Endothelial cell of hepatic sinusoid (primary cell): ENCODE measurements at regions not wholly inside any gene's neighbourhood (a gene's known extent, or its start where the extent isn't known, plus 50 kb on each side); places are given as distances from the start of the nearest gene placed in this dataset.
"Not testable (repeated sequence)": the region's sequence is repeated elsewhere in the genome, so short reads cannot be mapped to it uniquely, and the experiment has no call there.

Experiments used
- in situ Hi-C: cut with HindIII; loops from 2 replicates; pipeline ENCODE4 v1.10.0; 2017; ENCODE audit warnings: low sequenced_read_pairs

DNA sequence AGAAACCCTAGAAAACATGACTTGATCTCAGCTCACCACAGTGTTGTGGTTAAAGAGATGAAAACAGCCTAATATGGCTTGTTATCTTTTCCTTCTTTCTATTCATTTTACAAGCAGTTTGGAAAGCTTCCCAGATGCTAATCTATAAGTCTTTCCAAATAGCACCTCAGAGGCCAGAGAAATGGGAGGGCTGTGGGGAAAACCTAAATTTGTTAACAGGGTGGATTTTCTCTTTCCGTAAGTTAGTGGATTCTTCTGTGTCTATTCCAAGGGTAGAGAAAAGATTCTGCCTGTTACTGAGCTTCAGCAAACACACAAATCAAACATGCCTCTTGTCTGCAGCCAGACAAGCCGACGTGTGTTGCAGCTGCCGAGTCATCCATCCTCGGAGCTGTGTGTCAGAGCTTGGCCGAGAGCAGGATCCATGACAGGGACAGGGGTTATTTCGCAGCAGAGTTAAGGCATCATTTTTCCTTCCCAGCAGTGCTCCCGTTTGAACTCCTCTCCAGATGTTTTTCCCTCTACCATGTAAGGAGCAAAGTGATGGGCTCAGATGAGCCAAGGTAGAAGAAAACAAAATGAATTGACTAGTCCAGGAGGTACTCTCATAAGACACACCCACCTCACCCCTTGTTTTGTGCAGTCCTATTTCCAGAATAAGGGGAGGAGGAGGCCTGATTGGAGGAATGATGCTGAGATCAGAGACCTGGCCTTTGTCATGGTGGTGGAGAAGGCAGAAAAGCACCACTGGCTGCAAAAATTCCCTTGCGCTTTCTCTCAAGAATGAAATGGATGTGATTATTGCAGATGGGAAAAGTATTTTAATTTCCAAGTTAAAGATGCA is 560.0 kb downstream of the C6orf118 start:
- in situ Hi-C loops = no loop called here

DNA sequence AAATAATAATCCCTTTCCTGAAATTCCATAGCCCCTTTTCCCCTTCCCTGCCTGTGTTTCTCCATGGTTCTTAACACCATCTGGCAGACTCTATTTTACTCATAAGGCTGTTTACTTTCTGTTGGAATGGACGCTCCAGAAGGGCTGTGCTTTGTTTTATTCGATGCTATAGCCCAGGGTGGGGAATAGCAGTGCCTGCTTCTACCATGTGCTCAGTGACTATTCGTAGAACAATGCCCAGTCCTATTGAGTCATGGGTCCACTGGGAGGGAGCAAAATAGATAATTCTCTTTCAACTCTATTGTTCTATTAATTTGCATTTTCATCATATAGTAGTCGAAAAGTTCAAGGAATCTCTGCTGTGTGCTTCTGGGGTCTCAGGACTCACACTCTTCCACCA is 565.1 kb downstream of the C6orf118 start:
- in situ Hi-C loops = no loop called here

DNA sequence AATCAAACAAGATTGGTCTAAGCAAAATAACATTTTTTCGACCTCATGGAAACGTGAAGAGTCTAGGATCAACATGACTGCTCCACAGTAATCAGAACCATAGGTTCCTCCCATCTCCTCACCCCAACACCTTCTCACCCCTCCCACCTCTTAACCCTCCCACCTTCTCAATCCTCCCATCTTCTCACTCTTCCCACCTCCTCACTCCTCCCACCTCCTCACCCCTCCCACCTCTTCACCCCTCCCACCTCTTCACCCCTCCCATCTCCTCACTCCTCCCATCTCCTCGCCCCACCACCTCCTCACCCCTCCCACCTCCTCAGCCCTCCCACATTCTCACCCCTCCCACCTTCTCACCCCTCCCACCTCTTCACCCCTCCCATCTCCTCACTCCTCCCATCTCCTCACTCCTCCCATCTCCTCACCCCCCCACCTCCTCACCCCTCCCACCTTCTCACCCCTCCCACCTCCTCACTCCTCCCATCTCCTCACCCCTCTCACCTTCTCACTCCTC is 567.4 kb downstream of the C6orf118 start:
- in situ Hi-C loops = no loop called here

DNA sequence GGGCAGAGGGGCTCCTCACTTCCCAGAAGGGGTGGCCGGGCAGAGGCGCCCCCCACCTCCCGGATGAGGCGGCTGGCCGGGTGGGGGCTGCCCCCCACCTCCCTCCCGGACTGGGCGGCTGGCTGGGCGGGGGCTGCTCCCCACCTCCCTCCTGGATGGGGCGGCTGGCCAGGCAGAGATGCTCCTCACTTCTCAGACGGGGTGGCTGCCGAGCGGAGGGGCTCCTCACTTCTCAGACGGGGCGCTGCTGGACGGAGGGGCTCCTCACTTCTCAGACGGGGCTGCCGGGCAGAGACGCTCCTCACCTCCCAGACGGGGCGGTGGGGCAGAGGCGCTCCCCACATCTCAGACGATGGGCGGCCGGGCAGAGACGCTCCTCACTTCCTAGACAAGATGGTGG is 573.3 kb downstream of the C6orf118 start:
- in situ Hi-C loops = not testable (repeated sequence)

DNA sequence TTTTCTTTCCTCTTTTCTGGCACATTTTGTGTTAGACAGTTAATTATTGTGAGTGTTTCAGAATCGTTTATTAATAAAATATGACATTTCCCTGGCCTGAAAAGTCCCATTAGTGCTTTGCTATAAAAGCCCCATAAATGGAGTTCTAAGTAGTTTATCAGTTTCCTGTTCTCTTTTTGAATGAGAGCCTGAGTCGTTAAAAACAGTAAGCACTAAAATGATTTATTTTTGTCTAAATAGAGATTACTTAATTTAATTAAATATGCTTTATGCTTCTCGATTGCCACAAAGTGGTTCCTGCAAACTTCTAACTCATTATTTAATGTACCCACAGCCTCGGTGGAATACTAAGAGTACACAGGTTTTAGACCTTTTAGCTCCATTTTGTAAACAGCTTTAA is 577.9 kb downstream of the C6orf118 start:
- in situ Hi-C loops = no loop called here

DNA sequence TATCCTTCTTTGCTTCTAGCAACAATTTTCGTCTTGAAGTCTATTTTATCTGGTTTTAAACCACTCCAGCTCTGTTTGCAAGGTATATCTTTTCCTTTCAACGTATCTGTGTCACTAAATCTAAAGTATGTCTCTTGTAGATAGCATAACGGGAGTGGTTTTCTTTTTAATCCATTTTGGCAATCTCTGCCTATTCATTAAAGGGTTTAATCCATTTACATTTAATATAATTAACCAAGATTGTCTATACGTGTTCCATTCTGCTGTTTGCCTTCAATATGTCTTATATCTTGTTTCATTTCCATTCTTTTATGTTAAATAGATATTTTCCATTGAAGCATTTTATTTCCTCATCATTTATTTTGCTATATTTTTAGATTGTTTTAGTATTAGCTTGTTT is 587.9 kb downstream of the C6orf118 start:
- in situ Hi-C loops = no loop called here

DNA sequence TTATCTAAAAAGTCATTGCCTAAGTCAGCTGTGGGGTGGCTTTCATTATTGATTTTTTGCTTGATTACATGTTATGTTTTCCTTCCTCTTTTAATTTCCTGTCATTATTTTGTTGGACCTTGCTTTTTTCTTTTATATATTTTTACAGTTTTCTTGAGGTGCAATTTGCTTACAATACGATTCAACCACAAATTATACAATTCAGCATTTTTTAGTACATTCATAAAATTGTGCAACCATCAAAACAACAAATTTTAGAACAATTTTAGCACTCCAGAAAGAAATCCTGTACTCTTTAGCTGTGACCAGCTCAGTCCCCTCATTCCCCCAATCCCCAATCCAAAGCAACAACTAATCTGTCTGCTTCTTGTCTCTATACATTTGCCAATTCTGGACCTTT is 608.9 kb downstream of the C6orf118 start:
- in situ Hi-C loops = no loop called here

DNA sequence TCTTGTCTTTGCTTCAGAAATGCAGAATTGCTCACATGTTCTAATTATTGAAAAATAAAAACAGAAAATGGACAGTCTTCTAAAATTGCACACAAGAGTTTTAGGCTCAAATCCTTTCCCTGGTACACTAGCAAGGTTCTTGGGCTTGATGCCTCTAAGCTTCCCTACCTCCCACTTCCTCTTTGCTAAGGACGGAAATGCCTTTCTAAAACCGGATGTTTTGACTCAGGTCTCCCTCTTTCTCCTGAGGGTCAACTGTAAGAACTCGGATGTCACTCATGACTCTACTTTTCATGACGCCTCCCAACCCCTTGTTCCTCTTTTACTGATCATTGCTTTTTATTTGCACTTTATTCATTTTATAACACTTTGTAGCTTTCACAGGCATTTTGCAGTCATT is 613.5 kb downstream of the C6orf118 start:
- in situ Hi-C loops = no loop called here

DNA sequence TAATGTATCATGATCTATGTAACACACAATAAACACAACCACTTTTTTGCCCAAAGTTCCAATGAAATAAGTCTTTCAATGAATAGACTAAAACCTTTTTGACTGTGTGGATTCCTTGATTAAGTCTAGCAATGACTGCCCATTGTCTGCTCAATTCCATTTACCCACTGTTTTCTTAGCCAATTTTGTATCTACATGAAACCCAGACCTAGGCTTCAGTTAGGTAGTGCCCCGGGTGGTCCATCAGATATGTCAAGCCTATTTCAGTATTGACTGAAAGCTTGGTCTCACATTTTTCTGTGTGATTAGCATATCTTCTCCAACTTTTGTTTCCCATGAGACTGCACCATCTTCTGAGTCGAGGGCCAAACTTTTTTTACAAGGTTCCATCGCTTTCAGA is 615.0 kb downstream of the C6orf118 start:
- in situ Hi-C loops = loop anchor here (5.0 kb wide), 1 partner anchor 252 kb away; no protein-coding TSS in a partner anchor

DNA sequence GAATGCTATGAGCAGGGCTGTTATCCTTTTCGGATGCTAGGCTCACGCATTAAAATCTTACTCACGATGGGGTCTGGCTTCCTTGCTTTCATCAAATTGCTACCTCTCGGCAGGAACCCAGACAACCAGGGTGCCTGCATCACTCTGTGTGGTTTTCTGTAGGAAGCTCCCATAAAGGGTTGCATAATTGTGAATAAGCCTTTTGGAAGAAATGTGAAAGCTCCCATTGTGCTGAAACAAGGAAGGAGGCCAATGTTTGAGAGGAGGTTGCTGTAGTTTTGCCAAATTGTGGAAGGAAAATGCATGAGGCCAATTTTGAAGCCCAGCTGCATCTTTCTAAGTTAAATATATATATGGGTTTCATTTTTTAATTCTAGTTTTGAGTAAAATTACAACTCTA is 615.5 kb downstream of the C6orf118 start:
- in situ Hi-C loops = loop anchor here (5.0 kb wide), 1 partner anchor 252 kb away; no protein-coding TSS in a partner anchor

DNA sequence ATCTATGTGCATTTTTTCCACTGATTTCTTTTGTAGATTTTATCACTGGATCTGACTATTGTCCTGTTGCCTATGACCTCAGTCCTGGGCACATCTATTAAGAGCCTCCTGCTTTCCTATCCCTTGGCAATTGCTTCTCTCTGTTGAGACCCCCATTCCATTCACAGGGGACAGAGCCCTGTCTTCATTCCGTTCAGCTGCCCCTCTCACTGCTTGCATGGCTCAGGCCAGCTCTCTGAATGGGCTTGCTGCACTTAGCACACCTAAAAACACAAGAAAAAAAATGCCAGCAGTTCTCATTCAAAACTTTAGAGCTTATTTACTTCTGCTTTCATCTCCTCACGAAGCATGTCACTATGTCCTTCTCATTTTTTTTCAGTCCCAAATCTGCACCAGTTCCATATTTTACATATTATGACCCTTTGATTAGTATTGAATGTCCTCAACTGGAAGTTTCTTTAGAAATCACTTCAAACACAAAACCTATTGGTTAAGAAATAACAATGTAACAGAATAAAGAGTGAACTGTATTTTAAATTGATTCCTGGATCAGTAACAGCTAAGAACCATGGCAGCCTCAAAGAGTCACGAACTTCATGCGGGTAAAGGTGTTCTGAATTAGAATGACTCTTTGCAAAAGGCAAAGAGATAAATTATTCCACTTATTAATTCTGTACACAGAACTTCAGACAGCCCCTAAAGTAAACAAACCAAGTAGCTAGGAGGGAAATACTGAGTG is 616.5 kb downstream of the C6orf118 start:
- in situ Hi-C loops = loop anchor here (5.0 kb wide), 1 partner anchor 251 kb away; no protein-coding TSS in a partner anchor

DNA sequence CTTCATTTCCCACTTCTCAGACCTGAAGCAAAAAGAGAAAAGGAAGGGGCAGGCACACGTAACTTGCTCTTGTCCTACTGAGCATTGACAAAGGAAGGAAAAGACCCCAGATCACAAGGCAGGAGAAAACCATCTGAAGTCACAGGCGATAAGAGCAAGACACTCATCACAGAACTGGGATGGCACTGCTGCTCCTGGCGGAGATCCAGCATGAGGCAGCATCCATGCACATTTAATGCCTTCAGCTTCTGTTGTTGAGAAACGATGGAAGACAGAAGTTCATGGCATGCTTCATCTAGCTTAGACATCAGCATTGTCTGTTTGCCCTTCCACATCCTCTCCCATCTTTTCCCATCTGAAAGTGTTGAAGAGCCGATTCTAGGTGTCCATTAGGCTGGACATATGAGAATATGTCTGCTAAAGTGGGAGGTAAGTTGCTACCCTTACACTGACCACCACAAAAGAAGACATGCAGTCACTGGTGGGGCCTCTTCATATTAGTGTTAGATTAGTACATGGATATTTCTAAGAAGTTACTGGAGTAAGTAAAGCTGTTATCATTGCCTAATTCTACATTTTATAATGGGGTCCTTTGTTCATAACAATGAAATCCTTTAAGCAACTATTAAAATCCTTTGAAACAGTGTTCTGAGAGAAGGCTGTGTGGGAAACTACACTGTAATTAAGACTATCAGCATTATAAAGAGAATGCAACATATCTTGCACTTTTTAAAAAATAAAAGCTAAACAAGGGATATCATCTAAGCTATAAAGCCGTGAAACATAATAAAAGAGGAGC is 618.5 kb downstream of the C6orf118 start:
- in situ Hi-C loops = loop anchor here (5.0 kb wide), 1 partner anchor 249 kb away; no protein-coding TSS in a partner anchor

DNA sequence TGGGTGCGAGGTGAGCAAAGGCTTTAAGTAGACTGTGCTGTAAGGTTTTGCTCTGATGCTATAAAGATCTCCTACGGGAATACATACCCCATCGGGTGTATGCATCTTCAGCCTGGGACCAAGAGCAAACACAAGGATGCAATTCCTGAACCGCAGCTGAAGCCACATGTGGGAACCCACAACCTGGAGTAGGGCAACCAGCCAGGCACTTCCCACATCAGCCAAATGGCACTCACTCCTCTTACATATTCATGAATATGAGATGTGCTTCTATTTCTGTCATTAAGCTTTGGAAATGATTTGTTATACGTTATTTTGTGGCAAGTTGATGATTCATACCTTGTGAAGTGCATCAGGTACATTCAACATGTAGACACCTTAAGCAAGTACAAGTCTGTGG is 619.2 kb downstream of the C6orf118 start:
- in situ Hi-C loops = loop anchor here (5.0 kb wide), 1 partner anchor 248 kb away; no protein-coding TSS in a partner anchor

DNA sequence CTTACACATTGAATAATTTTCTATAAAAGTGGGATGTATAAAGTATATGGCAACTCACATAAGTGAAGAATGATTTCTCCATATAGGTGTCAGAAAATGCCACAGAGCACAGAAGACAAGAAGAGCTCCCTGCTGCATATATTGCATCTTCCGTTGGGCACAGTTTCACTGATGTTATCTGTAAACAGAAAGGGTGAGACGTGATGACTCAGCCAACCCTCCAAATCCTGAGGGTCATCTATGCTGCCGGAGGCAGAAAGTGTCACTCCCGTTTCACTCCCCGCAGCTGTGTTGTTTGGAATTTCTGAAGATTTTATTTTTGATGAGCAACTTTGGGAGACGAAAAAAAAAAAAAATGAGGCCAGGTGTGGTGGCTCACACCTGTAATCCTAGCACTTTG is 644.1 kb downstream of the C6orf118 start:
- in situ Hi-C loops = no loop called here

DNA sequence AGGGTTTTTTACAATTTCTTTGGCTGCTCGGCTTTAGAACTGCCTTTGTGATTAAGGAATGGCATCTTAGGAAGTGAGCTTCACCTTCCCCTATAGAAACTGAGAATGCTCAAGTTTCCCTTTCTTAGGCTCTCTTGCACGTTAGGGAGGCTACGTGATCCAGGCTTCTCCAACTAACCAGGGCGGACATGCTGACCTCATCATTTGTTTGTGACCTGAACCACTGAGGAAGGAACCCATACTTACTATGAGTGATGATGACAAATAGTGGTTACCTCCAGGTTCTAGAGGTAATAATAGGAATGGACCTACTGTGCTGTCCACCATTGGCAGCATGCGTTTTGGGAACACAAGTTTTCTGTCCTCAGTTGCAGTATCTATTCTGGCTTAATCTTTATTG is 645.8 kb downstream of the C6orf118 start:
- in situ Hi-C loops = no loop called here

DNA sequence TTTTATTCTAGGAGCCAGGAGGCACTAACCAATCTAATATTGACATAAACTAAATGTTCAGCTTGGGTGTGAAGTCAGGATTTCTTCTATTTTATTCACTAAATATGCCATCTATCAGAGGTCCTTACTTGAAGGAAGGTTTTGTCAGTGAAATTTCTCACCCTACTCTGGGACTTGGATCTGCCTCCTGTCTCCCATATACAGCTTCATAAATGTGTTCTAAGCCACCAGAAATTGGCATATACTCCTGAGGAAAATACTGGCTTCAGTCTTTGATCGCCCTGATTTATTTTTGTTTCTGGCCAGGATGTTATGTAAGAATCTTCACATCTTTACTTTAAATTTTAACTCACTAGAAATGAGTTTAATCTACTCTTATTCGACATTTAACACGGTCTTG is 647.7 kb downstream of the C6orf118 start:
- in situ Hi-C loops = no loop called here

DNA sequence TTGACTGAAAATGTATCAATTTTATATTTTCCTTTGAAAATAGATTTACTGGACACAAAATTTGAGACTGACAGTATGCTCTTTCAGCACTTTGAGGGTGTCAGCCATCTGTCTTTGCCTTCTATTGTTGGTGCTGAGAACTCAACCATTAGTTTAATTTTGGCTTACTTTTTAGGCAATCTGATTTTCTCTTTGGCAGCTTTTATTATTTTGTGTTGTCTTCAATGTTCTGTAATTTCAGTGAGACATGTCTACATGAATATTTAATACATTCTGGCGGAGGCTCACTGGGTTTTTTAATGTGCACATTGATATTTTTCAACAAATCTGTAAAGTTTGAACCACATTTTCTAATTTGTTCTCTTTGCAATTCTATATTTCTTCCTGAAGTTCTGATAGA is 648.6 kb downstream of the C6orf118 start:
- in situ Hi-C loops = no loop called here

DNA sequence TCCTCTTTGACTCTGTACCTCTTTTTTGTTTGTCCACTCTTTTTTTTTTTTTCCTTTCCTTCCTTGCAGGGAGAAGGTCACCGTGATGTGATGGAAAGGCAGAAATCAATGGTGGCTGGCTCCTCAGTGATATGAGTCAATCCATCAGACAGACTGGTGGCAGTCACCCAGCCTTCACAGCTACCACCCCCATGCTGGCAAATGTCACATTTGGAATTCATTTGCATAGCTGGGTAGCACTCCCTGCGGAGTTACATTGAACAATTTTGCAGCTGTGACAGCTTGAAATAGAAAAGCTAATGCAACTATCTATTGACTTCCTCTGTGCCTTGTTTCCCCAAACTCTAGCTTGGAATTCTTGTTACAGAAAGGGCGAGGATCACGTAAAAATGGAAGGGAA is 668.4 kb downstream of the C6orf118 start:
- in situ Hi-C loops = no loop called here

DNA sequence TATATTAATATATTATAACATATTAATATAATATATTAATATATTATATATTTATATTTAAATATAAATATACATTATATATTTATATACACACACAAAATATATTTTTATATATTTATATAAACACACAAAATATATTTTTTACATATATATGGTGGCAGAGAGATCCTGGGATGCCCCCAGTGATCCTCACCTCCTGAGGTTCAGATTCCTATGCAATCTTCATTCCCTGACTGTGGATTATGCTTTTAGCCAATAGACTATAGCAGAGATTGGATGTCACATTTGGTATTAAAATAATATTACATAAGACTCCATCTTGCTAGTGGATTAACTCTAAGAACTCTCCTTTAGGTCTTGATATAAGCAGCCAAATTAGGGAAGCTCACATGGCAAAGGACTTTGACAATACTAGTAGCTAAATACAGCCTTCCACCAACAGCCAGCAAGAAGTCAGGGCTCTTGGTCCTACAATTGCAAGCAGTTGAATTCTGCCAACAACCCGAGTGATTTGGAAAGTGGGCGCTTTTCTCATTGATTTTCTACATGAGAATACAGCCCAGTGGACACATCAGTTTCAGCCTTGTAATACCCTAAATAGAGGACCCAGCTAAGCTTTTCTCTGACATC is 681.0 kb downstream of the C6orf118 start:
- in situ Hi-C loops = no loop called here

DNA sequence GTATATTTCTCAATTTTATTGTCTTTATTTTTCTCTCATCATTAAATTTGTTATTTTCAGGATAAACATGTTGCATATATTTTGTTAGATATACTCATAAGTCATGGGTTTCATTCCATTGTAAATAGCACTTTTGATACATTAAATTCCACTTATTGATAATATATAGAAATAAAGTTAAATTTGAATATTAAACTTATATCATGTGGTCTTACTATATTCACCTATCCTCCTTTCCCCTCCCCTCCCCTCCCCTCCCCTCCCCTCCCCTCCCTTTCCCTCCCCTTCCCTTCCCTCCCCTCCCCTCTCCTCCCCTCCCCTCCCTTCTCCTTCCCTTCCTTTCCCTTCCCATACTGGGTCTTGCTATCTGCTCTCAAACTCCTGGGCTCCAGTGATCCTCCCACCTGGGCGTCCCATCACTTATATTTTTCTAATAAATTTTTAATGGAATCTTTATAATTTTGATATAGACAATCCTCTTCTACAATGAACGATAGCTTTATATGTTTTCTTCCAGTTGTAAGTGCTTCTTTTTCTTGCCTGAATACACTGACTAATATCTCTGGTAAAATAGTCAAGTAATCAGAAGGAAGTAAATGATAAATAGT is 692.4 kb downstream of the C6orf118 start:
- in situ Hi-C loops = no loop called here
